Osteoblast (primary cell): ENCODE measurements at regions not wholly inside any gene's neighbourhood (a gene's known extent, or its start where the extent isn't known, plus 50 kb on each side); places are given as distances from the start of the nearest gene placed in this dataset.

ENCODE experiments used
- DNase-seq: peaks from one replicate; pipeline ENCODE4 v3.0.0; 2011; ENCODE audit warnings: low spot score, mixed read lengths; ENCODE audit not compliant: insufficient read length; ENCODE audit errors: missing footprints
- H2AFZ ChIP-seq: 2 replicates; pipeline ENCODE4 v1.6.0; 2011; ENCODE audit warnings: mild to moderate bottlenecking, low read length
- H3K27ac ChIP-seq: 2 replicates; pipeline ENCODE4 v1.5.1; 2011; ENCODE audit warnings: mild to moderate bottlenecking, low read depth, low read length, moderate library complexity
- H3K27me3 ChIP-seq: 2 replicates; pipeline ENCODE4 v1.6.0; 2012; ENCODE audit warnings: mild to moderate bottlenecking, control low read depth, inconsistent platforms, low read length, moderate library complexity; ENCODE audit not compliant: insufficient read depth
- H3K36me3 ChIP-seq: 2 replicates; pipeline ENCODE4 v1.5.1; 2011; ENCODE audit warnings: mild to moderate bottlenecking, low read length, control low read depth, moderate library complexity; ENCODE audit not compliant: insufficient read depth
- H3K4me1 ChIP-seq: 2 replicates; pipeline ENCODE4 v1.5.1; 2011; ENCODE audit warnings: mild to moderate bottlenecking, low read length, control low read depth, moderate library complexity; ENCODE audit not compliant: insufficient read depth
- H3K4me2 ChIP-seq: 2 replicates; pipeline ENCODE4 v1.6.0; 2011; ENCODE audit warnings: mild to moderate bottlenecking, low read length; ENCODE audit not compliant: insufficient read depth
- H3K4me3 ChIP-seq: fragments of 200-600 bp; sonication (generic); 3 replicates; pipeline ENCODE4 v1.5.1; 2012; ENCODE audit warnings: mild to moderate bottlenecking, low read length, inconsistent platforms; ENCODE audit not compliant: insufficient read depth
- H3K79me2 ChIP-seq: 2 replicates; pipeline ENCODE4 v1.6.0; 2012; ENCODE audit warnings: mild to moderate bottlenecking, low read length, control low read depth, inconsistent platforms; ENCODE audit not compliant: insufficient read depth
- H3K9me3 ChIP-seq: 2 replicates; pipeline ENCODE4 v1.5.1; 2011; ENCODE audit warnings: low read depth, low read length, control low read depth
- H4K20me1 ChIP-seq: 2 replicates; pipeline ENCODE4 v1.6.0; 2012; ENCODE audit warnings: mild to moderate bottlenecking, low read length, control low read depth; ENCODE audit not compliant: insufficient read depth
- TF ChIP-seq, protein P1 (sequence below): IDR thresholded peaks from 2 replicates; pipeline ENCODE4 v1.5.1; 2011; ENCODE audit warnings: mild to moderate bottlenecking, low read depth, low read length, moderate library complexity; ENCODE audit errors: extremely low read depth

- H4K20me1 ChIP-seq: no peaks in the 10 kb centered on the region
- no peaks in the 10 kb centered on the region for H3K79me2 ChIP-seq
- H3K27ac ChIP-seq: no peak overlapping the region
- no peak overlapping the region for H3K4me2 ChIP-seq
- H3K4me3 ChIP-seq: no peak overlapping the region
- H3K27me3 ChIP-seq: no peaks in the 10 kb centered on the region
- TF ChIP-seq, protein P1, sequence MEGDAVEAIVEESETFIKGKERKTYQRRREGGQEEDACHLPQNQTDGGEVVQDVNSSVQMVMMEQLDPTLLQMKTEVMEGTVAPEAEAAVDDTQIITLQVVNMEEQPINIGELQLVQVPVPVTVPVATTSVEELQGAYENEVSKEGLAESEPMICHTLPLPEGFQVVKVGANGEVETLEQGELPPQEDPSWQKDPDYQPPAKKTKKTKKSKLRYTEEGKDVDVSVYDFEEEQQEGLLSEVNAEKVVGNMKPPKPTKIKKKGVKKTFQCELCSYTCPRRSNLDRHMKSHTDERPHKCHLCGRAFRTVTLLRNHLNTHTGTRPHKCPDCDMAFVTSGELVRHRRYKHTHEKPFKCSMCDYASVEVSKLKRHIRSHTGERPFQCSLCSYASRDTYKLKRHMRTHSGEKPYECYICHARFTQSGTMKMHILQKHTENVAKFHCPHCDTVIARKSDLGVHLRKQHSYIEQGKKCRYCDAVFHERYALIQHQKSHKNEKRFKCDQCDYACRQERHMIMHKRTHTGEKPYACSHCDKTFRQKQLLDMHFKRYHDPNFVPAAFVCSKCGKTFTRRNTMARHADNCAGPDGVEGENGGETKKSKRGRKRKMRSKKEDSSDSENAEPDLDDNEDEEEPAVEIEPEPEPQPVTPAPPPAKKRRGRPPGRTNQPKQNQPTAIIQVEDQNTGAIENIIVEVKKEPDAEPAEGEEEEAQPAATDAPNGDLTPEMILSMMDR: no peak
- DNase-seq: no peak
- no peaks in the 10 kb centered on the region for H3K9me3 ChIP-seq
- no peaks in the 10 kb centered on the region for H3K36me3 ChIP-seq
- H2AFZ ChIP-seq: no peak overlapping the region
- no peaks in the 10 kb centered on the region for H3K4me1 ChIP-seq
Observed at GRCh38 chr18:38879871-38880270, 1314.3 kb upstream of the CELF4 start.

- no peaks in the 10 kb centered on the region for H3K4me1 ChIP-seq
- H3K4me2 ChIP-seq: no peak overlapping the region
- H3K4me3 ChIP-seq: no peak overlapping the region
- H3K79me2 ChIP-seq: no peaks in the 10 kb centered on the region
- H2AFZ ChIP-seq: no peak overlapping the region
- no peaks in the 10 kb centered on the region for H3K27me3 ChIP-seq
- H3K36me3 ChIP-seq: no peaks in the 10 kb centered on the region
- DNase-seq: no peak
- peaks cover 9% of the 10 kb centered on the region for H3K9me3 ChIP-seq
- no peak overlapping the region for H3K27ac ChIP-seq
- no peaks in the 10 kb centered on the region for H4K20me1 ChIP-seq
- TF ChIP-seq, protein P1: no peak
Observed at GRCh38 chr18:38872342-38872741, 1306.7 kb upstream of the CELF4 start.

GRCh38 chr18:38868757-38869156 lies 1303.2 kb upstream of the CELF4 start:
- Histone ChIP-seq H2AFZ (no peak overlapping the region), H3K4me2 (no peak overlapping the region), H3K36me3 (no peaks in the 10 kb centered on the region), H3K27ac (no peak overlapping the region), H3K4me1 (no peaks in the 10 kb centered on the region), H3K4me3 (no peak overlapping the region), H4K20me1 (no peaks in the 10 kb centered on the region), H3K79me2 (no peaks in the 10 kb centered on the region), H3K9me3 (peaks cover 5% of the 10 kb centered on the region), H3K27me3 (no peaks in the 10 kb centered on the region)
- DNase-seq: no peak
- TF ChIP-seq, protein P1: no peak

GRCh38 chr18:38867680-38868079 lies 1302.1 kb upstream of the CELF4 start:
- Histone ChIP-seq H3K36me3 (no peaks in the 10 kb centered on the region), H3K4me1 (no peaks in the 10 kb centered on the region), H3K27ac (no peak overlapping the region), H3K4me3 (no peak overlapping the region), H3K79me2 (no peaks in the 10 kb centered on the region), H3K4me2 (no peak overlapping the region), H4K20me1 (no peaks in the 10 kb centered on the region), H3K27me3 (no peaks in the 10 kb centered on the region), H3K9me3 (peaks cover 5% of the 10 kb centered on the region), H2AFZ (no peak overlapping the region)
- TF ChIP-seq, protein P1: no peak
- DNase-seq: no peak
